ENCODE measurements at regions not wholly inside any gene's neighbourhood (a gene's known extent, or its start where the extent isn't known, plus 50 kb on each side); places are given as distances from the start of the nearest gene placed in this dataset.

- intact Hi-C loops (cut with DNase I): no loop called here
- no peaks in the 10 kb centered on the region for H3K36me3 ChIP-seq (replicated peaks in 1 of 2)
- WGBS, 4 donors: 75 to 84% (median 83%) methylated on average over 9 of the region's 9 CpGs
Observed at GRCh38 chr2:16198166-16198912, 258.0 kb downstream of the MYCN start.

GRCh38 chr2:16197504-16198147 lies 257.3 kb downstream of the MYCN start:
- no peak overlapping the region for H3K4me3 ChIP-seq
- TF ChIP-seq CTCF (IDR thresholded peaks at IDR 0.05) (no peak), POLR2A (IDR thresholded peaks at IDR 0.05) (no peak)
- peak overlapping the region in 1 of 5 donors; percentile 34 for H3K27ac ChIP-seq
- H3K27me3 ChIP-seq: no peaks in the 10 kb centered on the region
- H3K36me3 ChIP-seq (replicated peaks in 1 of 2): no peaks in the 10 kb centered on the region
- DNase-seq: no peak
- WGBS, 4 donors: 81 to 88% (median 82%) methylated on average over 6 to 8 of the region's 8 CpGs
- intact Hi-C loops (cut with DNase I): no loop called here
- no peaks in the 10 kb centered on the region for H3K9me3 ChIP-seq (replicated peaks in 1 of 3)
- H3K4me1 ChIP-seq (replicated peaks in 1 of 2): no peaks in the 10 kb centered on the region

More at GRCh38 chr2:16198166-16198912, 258.0 kb downstream of the MYCN start:
- Histone ChIP-seq H3K4me3 (no peak overlapping the region), H3K27ac (peak overlapping the region in 1 of 5 donors; percentile 34), H3K4me1 (replicated peaks in 1 of 2) (no peaks in the 10 kb centered on the region), H3K9me3 (replicated peaks in 1 of 3) (no peaks in the 10 kb centered on the region), H3K27me3 (no peaks in the 10 kb centered on the region)
- peak in 1 of 7 donors; percentile 83 for DNase-seq
- TF ChIP-seq POLR2A (IDR thresholded peaks at IDR 0.05) (no peak), CTCF (IDR thresholded peaks at IDR 0.05) (no peak)

DNA sequence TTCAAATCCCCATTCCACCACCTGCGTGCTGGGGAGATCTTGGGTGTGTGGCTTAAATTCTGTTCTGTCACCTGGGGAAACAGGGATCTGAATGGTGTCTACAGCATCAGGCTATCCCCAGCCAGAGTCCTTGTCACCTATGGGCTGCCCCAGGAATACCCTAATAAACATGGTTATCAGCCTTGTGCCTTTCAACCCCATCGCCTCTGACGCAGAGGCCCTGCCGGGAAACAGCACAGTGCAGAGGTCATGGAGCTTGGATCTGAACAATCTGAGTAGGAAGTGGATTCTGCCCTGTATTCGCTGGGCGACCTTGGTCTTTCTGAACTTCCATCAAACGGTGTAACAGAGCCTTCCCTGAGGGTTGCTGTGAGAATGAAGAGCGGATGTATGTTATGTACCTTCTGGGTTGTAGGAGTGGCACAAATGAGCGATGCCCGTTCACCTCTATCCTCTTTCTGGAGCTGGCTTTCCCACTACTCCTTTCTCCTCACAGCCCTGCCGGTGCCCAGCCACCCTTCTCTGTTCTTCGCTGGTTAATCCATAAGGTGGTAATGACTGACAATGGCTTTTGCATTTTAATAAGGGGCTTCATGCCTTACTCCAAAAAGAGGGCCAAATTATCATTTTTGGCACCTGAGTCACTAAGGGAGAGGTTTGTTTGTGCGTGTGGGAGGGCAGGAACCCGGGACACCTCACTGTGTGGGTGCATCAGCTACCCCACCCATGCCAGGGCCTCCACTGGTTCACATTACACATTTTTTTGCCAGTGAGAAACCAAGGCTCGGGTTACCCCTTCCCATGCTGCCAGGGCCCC lies 256.5 kb downstream of the MYCN start:
- Histone ChIP-seq H3K4me1 (replicated peaks in 1 of 2) (no peaks in the 10 kb centered on the region), H3K27ac (peak overlapping the region in 1 of 5 donors; percentile 26), H3K4me3 (no peak overlapping the region), H3K9me3 (replicated peaks in 1 of 3) (no peaks in the 10 kb centered on the region), H3K36me3 (replicated peaks in 1 of 2) (no peaks in the 10 kb centered on the region), H3K27me3 (no peaks in the 10 kb centered on the region)
- intact Hi-C loops (cut with DNase I): no loop called here
- TF ChIP-seq POLR2A (IDR thresholded peaks at IDR 0.05): no peak
- TF ChIP-seq CTCF (IDR thresholded peaks at IDR 0.05): no peak
- WGBS, 4 donors: 77 to 85% (median 82%) methylated on average over 15 of the region's 15 CpGs
- DNase-seq: no peak

GRCh38 chr2:16195681-16196070 lies 255.3 kb downstream of the MYCN start:
- intact Hi-C loops (cut with DNase I): no loop called here

More at GRCh38 chr2:16195681-16196070, 255.3 kb downstream of the MYCN start:
- Histone ChIP-seq H3K27me3 (no peaks in the 10 kb centered on the region), H3K9me3 (replicated peaks in 1 of 3) (no peaks in the 10 kb centered on the region), H3K27ac (no peak overlapping the region), H3K4me1 (replicated peaks in 1 of 2) (no peaks in the 10 kb centered on the region), H3K4me3 (no peak overlapping the region), H3K36me3 (replicated peaks in 1 of 2) (no peaks in the 10 kb centered on the region)
- DNase-seq: no peak
- TF ChIP-seq CTCF (IDR thresholded peaks at IDR 0.05) (no peak), POLR2A (IDR thresholded peaks at IDR 0.05) (no peak)
- WGBS, 4 donors: 88 to 98% (median 93%) methylated on average over 6 of the region's 6 CpGs
